ENCODE measurements at regions not wholly inside any gene's neighbourhood (a gene's known extent, or its start where the extent isn't known, plus 50 kb on each side); places are given as distances from the start of the nearest gene placed in this dataset.

- TF ChIP-seq, protein P1, sequence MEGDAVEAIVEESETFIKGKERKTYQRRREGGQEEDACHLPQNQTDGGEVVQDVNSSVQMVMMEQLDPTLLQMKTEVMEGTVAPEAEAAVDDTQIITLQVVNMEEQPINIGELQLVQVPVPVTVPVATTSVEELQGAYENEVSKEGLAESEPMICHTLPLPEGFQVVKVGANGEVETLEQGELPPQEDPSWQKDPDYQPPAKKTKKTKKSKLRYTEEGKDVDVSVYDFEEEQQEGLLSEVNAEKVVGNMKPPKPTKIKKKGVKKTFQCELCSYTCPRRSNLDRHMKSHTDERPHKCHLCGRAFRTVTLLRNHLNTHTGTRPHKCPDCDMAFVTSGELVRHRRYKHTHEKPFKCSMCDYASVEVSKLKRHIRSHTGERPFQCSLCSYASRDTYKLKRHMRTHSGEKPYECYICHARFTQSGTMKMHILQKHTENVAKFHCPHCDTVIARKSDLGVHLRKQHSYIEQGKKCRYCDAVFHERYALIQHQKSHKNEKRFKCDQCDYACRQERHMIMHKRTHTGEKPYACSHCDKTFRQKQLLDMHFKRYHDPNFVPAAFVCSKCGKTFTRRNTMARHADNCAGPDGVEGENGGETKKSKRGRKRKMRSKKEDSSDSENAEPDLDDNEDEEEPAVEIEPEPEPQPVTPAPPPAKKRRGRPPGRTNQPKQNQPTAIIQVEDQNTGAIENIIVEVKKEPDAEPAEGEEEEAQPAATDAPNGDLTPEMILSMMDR (IDR thresholded peaks at IDR 0.05): no peak
- no peak for TF ChIP-seq EZH2 (IDR thresholded peaks at IDR 0.05; ENCODE audit: borderline replicate concordance, insufficient read depth, low read depth, low read length, poor library complexity, severe bottlenecking)
These were observed 560.1 kb downstream of the DIAPH3 start for GRCh38 chr13:59603646-59604045.
